A673 (cell line): ENCODE measurements at regions not wholly inside any gene's neighbourhood (a gene's known extent, or its start where the extent isn't known, plus 50 kb on each side); places are given as distances from the start of the nearest gene placed in this dataset.

Experiments used
- BruUV-seq: library from RNA; stranded (reverse); fragments of 400-500 nt; replicated peaks from 2 replicates; lab custom pipeline; 2021; lab: Mats Ljungman, UMichigan
- CTCF ChIA-PET: fragments of 300-600 bp; sonication (Branson Sonifier 250); formaldehyde crosslinking; loops from one replicate; lab custom pipeline; 2022; ENCODE audit warnings: antibody characterized with exemption; lab: Charles Lee
- POLR2A ChIA-PET: fragments of 300-600 bp; sonication (Branson Sonifier 250); formaldehyde crosslinking; loops from one replicate; lab custom pipeline; 2022; ENCODE audit warnings: antibody characterized with exemption; ENCODE audit not compliant: low non-redundant PET; lab: Charles Lee
- DNase-seq: peaks from one replicate; pipeline ENCODE4 v3.0.0-alpha.2; 2015; ENCODE audit warnings: low spot score
- H3K27ac ChIP-seq: fragments of 200-600 bp; sonication (generic); 2 replicates; pipeline ENCODE4 v1.5.1; 2016; ENCODE audit warnings: mixed run types, low read depth, mild to moderate bottlenecking, mixed read lengths, antibody characterized with exemption, low read length; ENCODE audit not compliant: poor library complexity, severe bottlenecking
- H3K27me3 ChIP-seq: fragments of 200-600 bp; sonication (generic); replicated peaks from 2 replicates; pipeline ENCODE4 v1.6.1; 2017; ENCODE audit warnings: mixed run types, low read depth, mild to moderate bottlenecking, mixed read lengths, antibody characterized with exemption, low read length; ENCODE audit not compliant: insufficient read depth, poor library complexity
- H3K36me3 ChIP-seq: fragments of 200-600 bp; sonication (generic); 2 replicates; pipeline ENCODE4 v1.6.1; 2016; ENCODE audit warnings: mixed run types, mild to moderate bottlenecking, mixed read lengths, antibody characterized with exemption, low read length; ENCODE audit not compliant: insufficient read depth, poor library complexity, severe bottlenecking
- H3K4me1 ChIP-seq: fragments of 200-600 bp; sonication (generic); 2 replicates; pipeline ENCODE4 v1.6.1; 2017; ENCODE audit warnings: mixed run types, mild to moderate bottlenecking, mixed read lengths, antibody characterized with exemption, low read length; ENCODE audit not compliant: insufficient read depth, poor library complexity, severe bottlenecking
- H3K4me3 ChIP-seq: fragments of 200-600 bp; sonication (generic); 2 replicates; pipeline ENCODE4 v1.5.1; 2016; ENCODE audit warnings: low read depth, mixed run types, mild to moderate bottlenecking, mixed read lengths, low read length; ENCODE audit not compliant: poor library complexity, severe bottlenecking
- H3K9me3 ChIP-seq: fragments of 200-600 bp; sonication (generic); 2 replicates; pipeline ENCODE4 v1.6.1; 2016; ENCODE audit warnings: mixed run types, low read depth, mild to moderate bottlenecking, mixed read lengths, antibody characterized with exemption, low read length; ENCODE audit not compliant: poor library complexity, severe bottlenecking
- CTCF ChIP-seq: fragments of 300-800, 200-600 bp; sonication (generic); conservative IDR thresholded peaks from 2 replicates; pipeline ENCODE4 v1.5.1; 2017; ENCODE audit warnings: low read depth, mild to moderate bottlenecking, antibody characterized with exemption, low read length, moderate library complexity, mixed read lengths
- EZH2 ChIP-seq: fragments of 200-600 bp; sonication (generic); IDR thresholded peaks from 2 replicates; pipeline ENCODE4 v1.6.1; 2017; ENCODE audit warnings: borderline replicate concordance, low read depth, mild to moderate bottlenecking, mixed read lengths, antibody characterized with exemption, low read length; ENCODE audit not compliant: poor library complexity, severe bottlenecking
- intact Hi-C: fragments of 100-400 bp; cut with micrococcal nuclease; formaldehyde crosslinking; loops from one replicate; pipeline ENCODE4 v1.10.0; 2022; ENCODE audit not compliant: unreplicated experiment

DNA sequence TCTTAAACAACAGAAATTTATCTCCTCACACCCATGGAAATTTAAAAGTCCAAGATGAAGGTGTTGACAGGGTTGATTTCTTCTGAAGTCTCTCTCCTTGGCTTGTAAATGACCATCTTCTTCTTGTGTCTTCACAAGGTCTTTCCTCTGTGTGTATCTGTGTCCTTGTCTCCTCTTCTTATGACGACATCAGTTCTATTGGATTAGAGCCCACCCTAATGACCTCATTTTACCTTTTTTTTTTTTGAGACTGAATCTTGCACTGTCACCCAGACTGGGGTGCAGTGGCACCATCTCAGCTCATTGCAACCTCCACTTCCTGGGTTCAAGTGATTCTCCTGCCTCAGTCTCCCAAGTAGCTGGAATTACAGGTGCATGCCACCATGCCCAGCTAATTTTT is 429.0 kb upstream of the CDH5 start:
- no peak overlapping the region for H3K4me3 ChIP-seq
- H3K4me1 ChIP-seq = no peaks in the 10 kb centered on the region
- no peak overlapping the region for H3K27ac ChIP-seq
- POLR2A ChIA-PET = no interaction called here
- TF ChIP-seq CTCF (no peak), EZH2 (no peak)
- DNase-seq = no peak
- no peaks in the 10 kb centered on the region for H3K27me3 ChIP-seq
- no TSS peak for BruUV-seq
- no peaks in the 10 kb centered on the region for H3K36me3 ChIP-seq
- CTCF ChIA-PET = no interaction called here
- intact Hi-C loops = no loop called here
- no peaks in the 10 kb centered on the region for H3K9me3 ChIP-seq

DNA sequence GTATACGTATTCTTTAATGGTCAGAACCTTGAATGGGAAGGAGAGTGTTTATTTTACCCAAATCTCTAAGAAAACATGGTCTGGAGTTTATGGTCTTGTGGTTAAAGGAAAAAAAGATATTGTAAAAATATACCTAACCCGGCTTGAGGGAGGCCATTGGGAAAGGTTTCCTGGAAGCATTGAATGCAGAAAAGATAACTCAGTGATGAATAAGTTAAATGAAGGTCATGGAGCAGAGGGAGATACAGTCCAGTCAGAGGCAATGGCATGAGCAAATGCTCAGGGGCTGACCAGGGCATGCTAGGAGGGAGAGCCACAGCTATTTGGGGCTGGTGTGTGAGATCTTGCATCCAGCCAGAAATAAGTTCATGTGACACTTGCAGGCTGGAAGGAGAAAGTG is 430.4 kb upstream of the CDH5 start:
- CTCF ChIA-PET = no interaction called here

GRCh38 chr16:65934443-65934842 is 432.0 kb upstream of the CDH5 start:
- CTCF ChIA-PET = no interaction called here

More for the DNA sequence above, 430.4 kb upstream of the CDH5 start:
- Histone ChIP-seq H3K4me1 (no peaks in the 10 kb centered on the region), H3K27me3 (no peaks in the 10 kb centered on the region), H3K36me3 (no peaks in the 10 kb centered on the region), H3K9me3 (no peaks in the 10 kb centered on the region), H3K27ac (no peak overlapping the region), H3K4me3 (no peak overlapping the region)
- intact Hi-C loops = no loop called here
- no peak for DNase-seq
- no peak for TF ChIP-seq CTCF
- TF ChIP-seq EZH2 = no peak
- no TSS peak for BruUV-seq
- POLR2A ChIA-PET = no interaction called here

More at GRCh38 chr16:65934443-65934842, 432.0 kb upstream of the CDH5 start:
- no TSS peak for BruUV-seq
- Histone ChIP-seq H3K27ac (no peak overlapping the region), H3K9me3 (no peaks in the 10 kb centered on the region), H3K27me3 (no peaks in the 10 kb centered on the region), H3K4me1 (no peaks in the 10 kb centered on the region), H3K36me3 (no peaks in the 10 kb centered on the region), H3K4me3 (no peak overlapping the region)
- intact Hi-C loops = no loop called here
- POLR2A ChIA-PET = no interaction called here
- no peak for DNase-seq
- no peak for TF ChIP-seq EZH2
- no peak for TF ChIP-seq CTCF
